Osteoblast (primary cell): ENCODE measurements at regions not wholly inside any gene's neighbourhood (a gene's known extent, or its start where the extent isn't known, plus 50 kb on each side); places are given as distances from the start of the nearest gene placed in this dataset.

ENCODE experiments used
- DNase-seq: peaks from one replicate; pipeline ENCODE4 v3.0.0; 2011; ENCODE audit warnings: low spot score, mixed read lengths; ENCODE audit not compliant: insufficient read length; ENCODE audit errors: missing footprints
- H2AFZ ChIP-seq: 2 replicates; pipeline ENCODE4 v1.6.0; 2011; ENCODE audit warnings: mild to moderate bottlenecking, low read length
- H3K27ac ChIP-seq: 2 replicates; pipeline ENCODE4 v1.5.1; 2011; ENCODE audit warnings: mild to moderate bottlenecking, low read depth, low read length, moderate library complexity
- H3K27me3 ChIP-seq: 2 replicates; pipeline ENCODE4 v1.6.0; 2012; ENCODE audit warnings: mild to moderate bottlenecking, control low read depth, inconsistent platforms, low read length, moderate library complexity; ENCODE audit not compliant: insufficient read depth
- H3K36me3 ChIP-seq: 2 replicates; pipeline ENCODE4 v1.5.1; 2011; ENCODE audit warnings: mild to moderate bottlenecking, low read length, control low read depth, moderate library complexity; ENCODE audit not compliant: insufficient read depth
- H3K4me1 ChIP-seq: 2 replicates; pipeline ENCODE4 v1.5.1; 2011; ENCODE audit warnings: mild to moderate bottlenecking, low read length, control low read depth, moderate library complexity; ENCODE audit not compliant: insufficient read depth
- H3K4me2 ChIP-seq: 2 replicates; pipeline ENCODE4 v1.6.0; 2011; ENCODE audit warnings: mild to moderate bottlenecking, low read length; ENCODE audit not compliant: insufficient read depth
- H3K4me3 ChIP-seq: fragments of 200-600 bp; sonication (generic); 3 replicates; pipeline ENCODE4 v1.5.1; 2012; ENCODE audit warnings: mild to moderate bottlenecking, low read length, inconsistent platforms; ENCODE audit not compliant: insufficient read depth
- H3K79me2 ChIP-seq: 2 replicates; pipeline ENCODE4 v1.6.0; 2012; ENCODE audit warnings: mild to moderate bottlenecking, low read length, control low read depth, inconsistent platforms; ENCODE audit not compliant: insufficient read depth
- H3K9me3 ChIP-seq: 2 replicates; pipeline ENCODE4 v1.5.1; 2011; ENCODE audit warnings: low read depth, low read length, control low read depth
- H4K20me1 ChIP-seq: 2 replicates; pipeline ENCODE4 v1.6.0; 2012; ENCODE audit warnings: mild to moderate bottlenecking, low read length, control low read depth; ENCODE audit not compliant: insufficient read depth
- TF ChIP-seq, protein P1 (sequence below): IDR thresholded peaks from 2 replicates; pipeline ENCODE4 v1.5.1; 2011; ENCODE audit warnings: mild to moderate bottlenecking, low read depth, low read length, moderate library complexity; ENCODE audit errors: extremely low read depth

DNA sequence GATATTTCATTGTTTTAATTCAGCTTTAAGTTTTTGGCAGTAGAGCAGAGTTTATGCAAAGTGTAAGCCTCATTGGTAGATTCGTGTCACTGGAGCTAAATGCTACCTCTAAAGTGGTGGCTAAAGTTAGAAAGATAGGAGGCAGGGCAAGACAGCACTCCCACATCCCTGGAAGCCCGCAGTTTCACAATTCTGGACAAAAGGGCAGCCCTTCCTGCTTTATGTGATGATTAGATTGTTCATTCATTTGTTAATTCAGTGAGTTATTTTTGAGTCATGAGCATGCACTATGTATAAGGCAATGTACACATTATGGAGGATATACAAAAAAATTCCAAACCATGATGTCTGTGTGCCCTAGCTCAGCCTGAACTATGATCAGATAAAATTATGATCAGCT lies 52.1 kb upstream of the EIF3M start:
- no peak overlapping the region for H3K4me3 ChIP-seq
- H3K79me2 ChIP-seq, result no peaks in the 10 kb centered on the region
- TF ChIP-seq, protein P1, sequence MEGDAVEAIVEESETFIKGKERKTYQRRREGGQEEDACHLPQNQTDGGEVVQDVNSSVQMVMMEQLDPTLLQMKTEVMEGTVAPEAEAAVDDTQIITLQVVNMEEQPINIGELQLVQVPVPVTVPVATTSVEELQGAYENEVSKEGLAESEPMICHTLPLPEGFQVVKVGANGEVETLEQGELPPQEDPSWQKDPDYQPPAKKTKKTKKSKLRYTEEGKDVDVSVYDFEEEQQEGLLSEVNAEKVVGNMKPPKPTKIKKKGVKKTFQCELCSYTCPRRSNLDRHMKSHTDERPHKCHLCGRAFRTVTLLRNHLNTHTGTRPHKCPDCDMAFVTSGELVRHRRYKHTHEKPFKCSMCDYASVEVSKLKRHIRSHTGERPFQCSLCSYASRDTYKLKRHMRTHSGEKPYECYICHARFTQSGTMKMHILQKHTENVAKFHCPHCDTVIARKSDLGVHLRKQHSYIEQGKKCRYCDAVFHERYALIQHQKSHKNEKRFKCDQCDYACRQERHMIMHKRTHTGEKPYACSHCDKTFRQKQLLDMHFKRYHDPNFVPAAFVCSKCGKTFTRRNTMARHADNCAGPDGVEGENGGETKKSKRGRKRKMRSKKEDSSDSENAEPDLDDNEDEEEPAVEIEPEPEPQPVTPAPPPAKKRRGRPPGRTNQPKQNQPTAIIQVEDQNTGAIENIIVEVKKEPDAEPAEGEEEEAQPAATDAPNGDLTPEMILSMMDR, result no peak
- no peak for DNase-seq
- H3K27ac ChIP-seq, result no peak overlapping the region
- no peak overlapping the region for H3K4me2 ChIP-seq
- no peaks in the 10 kb centered on the region for H3K36me3 ChIP-seq
- H4K20me1 ChIP-seq, result no peaks in the 10 kb centered on the region
- no peaks in the 10 kb centered on the region for H3K27me3 ChIP-seq
- no peaks in the 10 kb centered on the region for H3K9me3 ChIP-seq
- H3K4me1 ChIP-seq, result no peaks in the 10 kb centered on the region
- no peak overlapping the region for H2AFZ ChIP-seq

DNA sequence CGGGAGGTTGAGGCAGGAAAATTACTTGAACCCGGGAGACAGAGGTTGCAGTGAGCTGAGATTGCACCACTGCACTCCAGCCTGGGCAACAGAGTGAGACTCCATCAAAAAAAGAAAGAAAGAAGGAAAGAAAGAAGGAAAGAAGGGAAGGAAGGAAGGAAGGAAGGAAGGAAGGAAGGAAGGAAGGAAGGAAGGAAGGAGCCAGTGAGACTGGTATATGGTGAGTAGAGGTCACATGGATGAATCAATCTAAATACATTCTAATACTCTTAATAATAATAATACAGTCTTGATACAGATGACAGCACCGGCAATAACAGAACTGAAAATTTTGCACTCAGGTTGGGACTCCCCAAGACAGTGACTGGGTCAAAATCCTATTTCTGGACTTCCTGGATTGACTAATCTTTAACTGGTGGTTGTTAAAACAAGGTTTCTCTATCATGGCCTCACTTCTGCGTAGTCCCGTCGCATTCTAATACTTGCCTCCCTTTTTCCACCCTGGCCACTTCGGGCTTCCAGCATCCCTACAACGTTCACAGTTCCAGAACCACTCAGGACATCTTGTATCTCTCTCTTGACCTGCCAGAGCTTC lies 53.5 kb upstream of the EIF3M start:
- no peaks in the 10 kb centered on the region for H3K36me3 ChIP-seq
- TF ChIP-seq, protein P1, result no peak

DNA sequence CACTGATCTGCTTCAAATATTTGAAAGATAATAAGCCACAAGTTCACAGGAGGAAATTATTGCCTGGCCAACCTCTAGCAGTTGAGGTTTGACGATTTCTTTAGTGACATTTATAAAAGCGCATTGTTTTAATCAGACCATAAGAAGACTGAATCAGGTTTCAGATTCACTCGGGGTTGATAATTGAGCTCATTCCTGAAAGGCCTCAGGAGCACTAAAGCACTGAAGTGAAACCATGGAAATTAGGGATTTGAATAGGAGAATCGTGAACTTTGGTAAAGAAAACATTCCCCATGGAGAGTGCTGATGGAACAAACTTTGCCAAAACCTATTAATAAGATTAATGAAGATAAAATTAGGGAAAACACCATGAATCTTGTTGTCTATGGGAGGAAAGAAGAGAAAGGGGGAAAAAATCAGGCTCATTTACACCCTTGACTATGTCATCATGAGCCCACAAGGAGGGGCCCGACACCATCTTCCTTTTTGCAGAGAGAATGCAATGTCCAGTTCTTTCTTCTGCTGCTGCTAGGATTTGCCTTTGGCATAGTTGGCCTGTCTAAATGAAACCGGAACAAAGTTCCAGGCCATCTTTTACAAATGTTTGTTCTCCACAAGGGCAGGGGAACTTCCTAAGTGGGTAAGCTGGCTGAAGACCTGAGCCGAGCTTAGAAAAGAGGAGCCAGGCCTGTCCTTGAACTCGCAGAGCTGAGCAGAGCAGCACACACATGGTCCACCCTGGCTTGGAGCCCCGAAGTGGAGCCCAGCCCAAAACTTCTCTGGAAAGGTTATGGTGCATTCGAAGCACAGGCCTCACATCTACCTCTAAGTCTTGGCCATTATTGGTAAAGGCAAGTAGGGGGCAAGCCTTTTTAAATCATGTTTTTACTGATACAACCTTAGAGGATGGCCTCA lies 56.1 kb upstream of the EIF3M start:
- Histone ChIP-seq H3K4me3 (no peak overlapping the region), H3K27me3 (no peaks in the 10 kb centered on the region), H3K36me3 (no peaks in the 10 kb centered on the region), H3K4me2 (no peak overlapping the region), H3K4me1 (no peaks in the 10 kb centered on the region), H3K79me2 (no peaks in the 10 kb centered on the region), H2AFZ (no peak overlapping the region), H3K9me3 (no peaks in the 10 kb centered on the region), H4K20me1 (no peaks in the 10 kb centered on the region), H3K27ac (no peak overlapping the region)
- TF ChIP-seq, protein P1, result no peak
- no peak for DNase-seq

More for the DNA sequence above, 53.5 kb upstream of the EIF3M start:
- Histone ChIP-seq H3K4me3 (no peak overlapping the region), H4K20me1 (no peaks in the 10 kb centered on the region), H3K27me3 (no peaks in the 10 kb centered on the region), H3K4me1 (no peaks in the 10 kb centered on the region), H3K9me3 (no peaks in the 10 kb centered on the region), H2AFZ (no peak overlapping the region), H3K27ac (no peak overlapping the region), H3K79me2 (no peaks in the 10 kb centered on the region), H3K4me2 (no peak overlapping the region)
- DNase-seq, result no peak

DNA sequence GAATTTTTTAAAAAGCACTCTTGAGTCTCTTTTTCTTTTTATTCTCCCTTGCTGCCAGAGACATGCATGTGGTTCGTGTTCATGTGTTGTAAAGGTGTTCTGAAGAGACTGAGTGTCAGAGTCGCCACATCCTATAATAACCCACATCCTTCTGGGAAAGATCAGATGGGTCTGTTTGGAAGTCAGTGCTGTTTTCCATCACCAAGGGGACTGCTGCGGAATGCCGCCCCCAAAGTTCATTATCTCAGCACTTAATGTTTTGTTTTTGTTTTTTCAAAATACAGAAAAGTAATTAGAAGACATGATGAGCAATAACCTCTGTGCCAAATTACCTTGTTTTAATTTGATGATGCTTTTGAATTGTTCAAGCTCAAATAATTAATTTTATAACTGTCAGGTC lies 56.9 kb upstream of the EIF3M start:
- TF ChIP-seq, protein P1, result no peak
- H3K4me1 ChIP-seq, result no peaks in the 10 kb centered on the region
- no peak overlapping the region for H3K4me3 ChIP-seq
- no peaks in the 10 kb centered on the region for H3K27me3 ChIP-seq
- no peak overlapping the region for H3K4me2 ChIP-seq
- H2AFZ ChIP-seq, result no peak overlapping the region
- no peaks in the 10 kb centered on the region for H3K36me3 ChIP-seq
- DNase-seq, result no peak
- H3K9me3 ChIP-seq, result no peaks in the 10 kb centered on the region
- H4K20me1 ChIP-seq, result no peaks in the 10 kb centered on the region
- H3K79me2 ChIP-seq, result no peaks in the 10 kb centered on the region
- H3K27ac ChIP-seq, result no peak overlapping the region
